HFFc6 (cell line): ENCODE measurements at regions not wholly inside any gene's neighbourhood (a gene's known extent, or its start where the extent isn't known, plus 50 kb on each side); places are given as distances from the start of the nearest gene placed in this dataset.

Experiments
- DNase-seq: peaks from one replicate; pipeline ENCODE4 v3.0.0-alpha.2; 2018
- H3K27ac Mint-ChIP-seq: 2 replicates; pipeline ENCODE4 v1.8.0; 2020; ENCODE audit warnings: mild to moderate bottlenecking, mixed read lengths
- H3K27me3 Mint-ChIP-seq: 2 replicates; pipeline ENCODE4 v1.8.0; 2021; ENCODE audit warnings: mild to moderate bottlenecking, moderate library complexity, mixed read lengths; ENCODE audit not compliant: insufficient read depth
- H3K36me3 Mint-ChIP-seq: 2 replicates; pipeline ENCODE4 v1.8.0; 2021; ENCODE audit warnings: low read depth, mixed read lengths
- H3K4me1 Mint-ChIP-seq: 2 replicates; pipeline ENCODE4 v1.8.0; 2020; ENCODE audit warnings: low read depth, mixed read lengths
- H3K4me3 Mint-ChIP-seq: 2 replicates; pipeline ENCODE4 v1.8.0; 2020; ENCODE audit warnings: mild to moderate bottlenecking, moderate library complexity, mixed read lengths
- H3K9me3 Mint-ChIP-seq: 2 replicates; pipeline ENCODE4 v1.8.0; 2020; ENCODE audit warnings: mild to moderate bottlenecking, mixed read lengths
- CTCF ChIP-seq: fragments of 200-600 bp; sonication (generic); IDR thresholded peaks from 2 replicates; pipeline ENCODE4 v1.5.0; 2021; ENCODE audit warnings: antibody characterized with exemption, mild to moderate bottlenecking

- H3K9me3 Mint-ChIP-seq: peaks cover 49% of the 10 kb centered on the region
- no peaks in the 10 kb centered on the region; the same call in 1 of the 2 replicates for H3K36me3 Mint-ChIP-seq
- no peaks in the 10 kb centered on the region for H3K27me3 Mint-ChIP-seq
- TF ChIP-seq CTCF: no peak
- no peak overlapping the region for H3K27ac Mint-ChIP-seq
- no peak overlapping the region for H3K4me3 Mint-ChIP-seq
- no peak for DNase-seq
- no peaks in the 10 kb centered on the region for H3K4me1 Mint-ChIP-seq
Observed at GRCh38 chr15:94731286-94731685, 499.9 kb downstream of the MCTP2 start.

- no peaks in the 10 kb centered on the region for H3K27me3 Mint-ChIP-seq
- peaks cover 39% of the 10 kb centered on the region for H3K9me3 Mint-ChIP-seq
- H3K36me3 Mint-ChIP-seq: no peaks in the 10 kb centered on the region
- H3K4me1 Mint-ChIP-seq: no peaks in the 10 kb centered on the region
- no peak for DNase-seq
- no peak overlapping the region for H3K27ac Mint-ChIP-seq
- TF ChIP-seq CTCF: no peak
- no peak overlapping the region for H3K4me3 Mint-ChIP-seq
Observed at GRCh38 chr15:94734460-94734859, 503.1 kb downstream of the MCTP2 start.

GRCh38 chr15:94736236-94736635 lies 504.9 kb downstream of the MCTP2 start:
- Mint-ChIP-seq H3K9me3 (peaks cover 34% of the 10 kb centered on the region), H3K4me1 (no peaks in the 10 kb centered on the region), H3K4me3 (no peak overlapping the region), H3K27ac (no peak overlapping the region), H3K36me3 (no peaks in the 10 kb centered on the region), H3K27me3 (no peaks in the 10 kb centered on the region)
- no peak for TF ChIP-seq CTCF
- no peak for DNase-seq

GRCh38 chr15:94739639-94740038 lies 508.3 kb downstream of the MCTP2 start:
- DNase-seq: no peak

GRCh38 chr15:94740469-94740868 lies 509.1 kb downstream of the MCTP2 start:
- no peak for DNase-seq
- no peaks in the 10 kb centered on the region for H3K4me1 Mint-ChIP-seq
- no peak overlapping the region for H3K4me3 Mint-ChIP-seq
- H3K27ac Mint-ChIP-seq: no peak overlapping the region
- H3K27me3 Mint-ChIP-seq: no peaks in the 10 kb centered on the region
- H3K36me3 Mint-ChIP-seq: no peaks in the 10 kb centered on the region
- no peak for TF ChIP-seq CTCF
- peaks cover 44% of the 10 kb centered on the region for H3K9me3 Mint-ChIP-seq

More at GRCh38 chr15:94739639-94740038, 508.3 kb downstream of the MCTP2 start:
- Mint-ChIP-seq H3K9me3 (peaks cover 44% of the 10 kb centered on the region), H3K4me3 (no peak overlapping the region), H3K27ac (no peak overlapping the region), H3K36me3 (no peaks in the 10 kb centered on the region), H3K4me1 (no peaks in the 10 kb centered on the region), H3K27me3 (no peaks in the 10 kb centered on the region)
- TF ChIP-seq CTCF: no peak

GRCh38 chr15:94743668-94744067 lies 512.3 kb downstream of the MCTP2 start:
- no peak for DNase-seq
- H3K4me3 Mint-ChIP-seq: no peak overlapping the region
- TF ChIP-seq CTCF: no peak
- peaks cover 54% of the 10 kb centered on the region for H3K9me3 Mint-ChIP-seq
- no peaks in the 10 kb centered on the region for H3K4me1 Mint-ChIP-seq
- H3K36me3 Mint-ChIP-seq: no peaks in the 10 kb centered on the region; the same call in 1 of the 2 replicates
- H3K27ac Mint-ChIP-seq: no peak overlapping the region
- 0 out of 2 replicates have a peak, but pooled peaks cover 2% of the 10 kb centered on the region for H3K27me3 Mint-ChIP-seq
